HepG2 (cell line): ENCODE measurements at regions not wholly inside any gene's neighbourhood (a gene's known extent, or its start where the extent isn't known, plus 50 kb on each side); places are given as distances from the start of the nearest gene placed in this dataset.
A peak's percentile ranks its signal among the peaks of the same experiment; 100 is the strongest.

ENCODE experiments used
- ATAC-seq: fragments of 200-7000 bp; cut with Tn5 transposase; 3 replicates; pipeline ENCODE4 v1.9.1; 2020; ENCODE audit warnings: mild to moderate bottlenecking, moderate library complexity
- BruUV-seq: library from RNA; stranded (reverse); fragments of 400-500 nt; replicated peaks from 2 replicates; lab custom pipeline; 2021; lab: Mats Ljungman, UMichigan
- CTCF ChIA-PET: fragments of 300-600 bp; formaldehyde crosslinking; extraction: SDS; loops from one replicate; lab custom pipeline; 2021; ENCODE audit warnings: low total read pairs, inconsistent platforms, low intra/inter-chr PET ratio; lab: Yijun Ruan, JAX
- POLR2A ChIA-PET: fragments of 350-600 bp; sonication (Branson Sonifier 250); formaldehyde crosslinking; loops from one replicate; lab custom pipeline; 2020; ENCODE audit warnings: antibody characterized with exemption, inconsistent platforms; lab: Yijun Ruan, JAX
- DNase-seq: peaks from one replicate; pipeline ENCODE4 v3.0.0-alpha.2; 2015; ENCODE audit warnings: low spot score
- FAIRE-seq: peaks from 3 replicates; lab custom pipeline; 2011; peaks lifted over from hg19 to GRCh38; lab: Jason Lieb, UNC
- H2AFZ ChIP-seq: one replicate; pipeline ENCODE4 v1.6.1; 2011; ENCODE audit warnings: low read length, inconsistent platforms
- H3K27ac ChIP-seq: fragments of 300-600 bp; 3 replicates; pipeline ENCODE4 v1.8.0; 2011; ENCODE audit warnings: mixed run types, mild to moderate bottlenecking, mixed read lengths, low read length, inconsistent platforms; ENCODE audit not compliant: insufficient read depth; ENCODE audit errors: extremely low read length
- H3K27me3 ChIP-seq, 2 experiments: fragments of 200-600 bp in 1 of 2; 2 replicates in 1 of 2; 3 replicates in 1 of 2; pipeline versions ENCODE4 v1.6.0 to v1.8.0; 2011; ENCODE audit warnings: low read length in 2 of 2, mild to moderate bottlenecking in 2 of 2, moderate library complexity in 2 of 2, inconsistent platforms in 1 of 2; ENCODE audit not compliant: insufficient read depth in 2 of 2, control insufficient read depth in 1 of 2
- H3K36me3 ChIP-seq, 2 experiments: fragments of 200-600 bp in 1 of 2; replicated peaks in 1 of 2; 2 replicates in 1 of 2; 3 replicates in 1 of 2; pipeline versions ENCODE4 v1.5.1 to v1.8.0; 2011; ENCODE audit warnings: low read length in 2 of 2, inconsistent platforms in 1 of 2; ENCODE audit not compliant: insufficient read depth in 2 of 2, control insufficient read depth in 1 of 2
- H3K4me1 ChIP-seq: 2 replicates; pipeline ENCODE4 v1.5.1; 2012; ENCODE audit warnings: low read length, inconsistent platforms; ENCODE audit not compliant: insufficient read depth
- H3K4me2 ChIP-seq: 2 replicates; pipeline ENCODE4 v1.6.0; 2011; ENCODE audit warnings: low read depth, low read length, inconsistent platforms
- H3K4me3 ChIP-seq, 3 experiments: fragments of 200-600 bp in 1 of 3; sonication (generic), shearing (Covaris generic) in 1 of 3; replicated peaks in 1 of 3; 2 replicates each; pipeline ENCODE4 v1.5.1; 2011 to 2016; ENCODE audit warnings: low read length in 3 of 3, inconsistent platforms in 2 of 3, low read depth in 2 of 3, mild to moderate bottlenecking in 2 of 3, control low read depth in 1 of 3, mixed read lengths in 1 of 3; ENCODE audit not compliant: insufficient read depth in 1 of 3
- H3K79me2 ChIP-seq: one replicate; pipeline ENCODE4 v1.6.1; 2011; ENCODE audit warnings: low read length, inconsistent platforms; ENCODE audit not compliant: insufficient read depth
- H3K9ac ChIP-seq: 2 replicates; pipeline ENCODE4 v1.6.0; 2011; ENCODE audit warnings: mild to moderate bottlenecking, low read depth, low read length, inconsistent platforms; ENCODE audit not compliant: insufficient read depth
- H3K9me3 ChIP-seq: 2 replicates; pipeline ENCODE4 v1.5.1; 2012; ENCODE audit warnings: mild to moderate bottlenecking, low read length
- H4K20me1 ChIP-seq: 2 replicates; pipeline ENCODE4 v1.6.0; 2011; ENCODE audit warnings: inconsistent platforms, mild to moderate bottlenecking, low read length, moderate library complexity; ENCODE audit not compliant: insufficient read depth
- CCDC6 ChIP-seq: sonication (generic); formaldehyde crosslinking; IDR thresholded peaks from 2 replicates; pipeline ENCODE4 v1.8.1; 2022; ENCODE audit warnings: mild to moderate bottlenecking, missing genetic modification reagents, moderate library complexity
- MED1 ChIP-seq: sonication (generic); formaldehyde crosslinking; IDR thresholded peaks from 2 replicates; pipeline ENCODE4 v1.4.0; 2020; ENCODE audit warnings: missing genetic modification reagents
- RAD21 ChIP-seq: fragments of 450-650 bp; formaldehyde crosslinking; IDR thresholded peaks from 2 replicates; pipeline ENCODE4 v1.5.0; 2020; ENCODE audit warnings: mild to moderate bottlenecking
- ZFAT ChIP-seq: sonication (generic); formaldehyde crosslinking; conservative IDR thresholded peaks from 2 replicates; pipeline ENCODE4 v1.8.1; 2023; ENCODE audit warnings: missing genetic modification reagents, inconsistent platforms
- ZNF670 ChIP-seq: sonication (generic); formaldehyde crosslinking; IDR thresholded peaks from 2 replicates; pipeline ENCODE4 v1.8.0; 2022; ENCODE audit warnings: mild to moderate bottlenecking, missing genetic modification reagents, borderline replicate concordance
- WGBS: methylation state at CpG from one replicate; pipeline ENCODE4 v1.1.6; 2017; ENCODE audit warnings: low lambda C conversion rate; 5-methylcytosine and 5-hydroxymethylcytosine counted together
- in situ Hi-C: cut with HindIII; loops from 2 replicates; pipeline ENCODE4 v1.10.0; 2017; ENCODE audit warnings: low pct_unique_long_range_greater_than_20kb; ENCODE audit not compliant: extremely low pct_ligation_motif_present
- intact Hi-C: fragments of 100-400 bp; cut with micrococcal nuclease; formaldehyde crosslinking; loops from one replicate; pipeline ENCODE4 v1.10.0; 2022; ENCODE audit not compliant: unreplicated experiment
- TF ChIP-seq, protein P1 (sequence below): sonication (generic); formaldehyde crosslinking; IDR thresholded peaks from 2 replicates; pipeline ENCODE4 v1.5.0; 2020; ENCODE audit warnings: mild to moderate bottlenecking, missing genetic modification reagents
- TF ChIP-seq, protein P2 (sequence below): IDR thresholded peaks from 2 replicates; pipeline ENCODE4 v1.6.1; 2016; ENCODE audit warnings: control low read depth
- TF ChIP-seq, protein P3 (sequence below): sonication (generic); formaldehyde crosslinking; IDR thresholded peaks from 2 replicates; pipeline ENCODE4 v1.5.1; 2020; ENCODE audit warnings: mild to moderate bottlenecking, missing genetic modification reagents, borderline replicate concordance

DNA sequence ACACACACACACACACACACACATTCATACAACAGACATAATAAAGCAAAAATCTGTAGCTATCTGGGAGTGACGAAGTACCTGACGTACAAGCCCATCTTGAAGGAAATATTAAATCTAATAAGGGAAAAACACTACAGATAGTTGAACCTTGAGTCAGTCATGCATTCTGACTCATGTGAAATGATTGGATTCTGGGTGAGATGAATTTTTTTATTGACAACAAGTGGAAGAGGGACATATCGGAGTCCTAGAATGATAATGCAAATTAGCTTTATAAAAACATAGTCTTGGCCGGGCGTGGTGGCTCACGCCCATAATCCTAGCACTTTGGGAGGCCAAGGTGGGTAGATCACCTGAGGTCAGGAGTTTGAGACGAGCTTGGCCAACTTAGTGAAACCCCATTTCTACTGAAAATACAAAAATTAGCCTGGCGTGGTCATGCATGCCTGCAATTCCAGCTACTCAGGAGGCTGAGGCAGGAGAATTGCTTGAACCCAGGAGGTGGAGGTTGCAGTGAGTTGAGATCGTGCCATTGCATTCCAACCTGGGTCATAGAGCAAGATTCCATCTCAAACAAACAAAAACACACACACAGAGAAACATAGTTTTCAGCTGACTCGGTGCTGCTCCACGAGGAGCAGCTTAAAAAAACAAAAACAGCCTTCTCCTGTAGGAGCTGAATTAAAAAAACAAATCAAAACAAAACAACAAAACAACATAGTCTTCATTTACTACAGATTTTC lies 154.4 kb upstream of the MKLN1 start:
- FAIRE-seq: no peak
- Histone ChIP-seq H4K20me1 (no peaks in the 10 kb centered on the region), H3K27me3 (0 out of 5 replicates have a peak, but pooled peaks cover 0 to 3% of the 10 kb centered on the region in 2 experiments), H2AFZ (no peak overlapping the region), H3K27ac (no peak overlapping the region), H3K4me1 (0 out of 2 replicates have a peak, but pooled peaks cover 4% of the 10 kb centered on the region), H3K79me2 (no peaks in the 10 kb centered on the region), H3K36me3 (no peaks in the 10 kb centered on the region), H3K9me3 (no peaks in the 10 kb centered on the region)
- intact Hi-C loops: no loop called here
- POLR2A ChIA-PET: no interaction called here
- 61% methylated on average over 11 of the region's 11 CpGs for WGBS
- ATAC-seq: no peak
- BruUV-seq: no TSS peak
- no peak for TF ChIP-seq CCDC6
- TF ChIP-seq, protein P1, sequence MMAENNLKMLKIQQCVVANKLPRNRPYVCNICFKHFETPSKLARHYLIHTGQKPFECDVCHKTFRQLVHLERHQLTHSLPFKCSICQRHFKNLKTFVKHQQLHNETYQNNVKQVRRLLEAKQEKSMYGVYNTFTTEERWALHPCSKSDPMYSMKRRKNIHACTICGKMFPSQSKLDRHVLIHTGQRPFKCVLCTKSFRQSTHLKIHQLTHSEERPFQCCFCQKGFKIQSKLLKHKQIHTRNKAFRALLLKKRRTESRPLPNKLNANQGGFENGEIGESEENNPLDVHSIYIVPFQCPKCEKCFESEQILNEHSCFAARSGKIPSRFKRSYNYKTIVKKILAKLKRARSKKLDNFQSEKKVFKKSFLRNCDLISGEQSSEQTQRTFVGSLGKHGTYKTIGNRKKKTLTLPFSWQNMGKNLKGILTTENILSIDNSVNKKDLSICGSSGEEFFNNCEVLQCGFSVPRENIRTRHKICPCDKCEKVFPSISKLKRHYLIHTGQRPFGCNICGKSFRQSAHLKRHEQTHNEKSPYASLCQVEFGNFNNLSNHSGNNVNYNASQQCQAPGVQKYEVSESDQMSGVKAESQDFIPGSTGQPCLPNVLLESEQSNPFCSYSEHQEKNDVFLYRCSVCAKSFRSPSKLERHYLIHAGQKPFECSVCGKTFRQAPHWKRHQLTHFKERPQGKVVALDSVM: peak; percentile 57; the same call in 1 of the 2 replicates
- no peak for TF ChIP-seq ZFAT (CRISPR knock-in tag)
- TF ChIP-seq, all 625 proteins: peak for 1
- Histone ChIP-seq H3K9ac (no peak overlapping the region), H3K4me3 (no peak overlapping the region), H3K4me2 (no peak overlapping the region)
- in situ Hi-C loops: no loop called here
- DNase-seq: no peak
- CTCF ChIA-PET: no interaction called here

DNA sequence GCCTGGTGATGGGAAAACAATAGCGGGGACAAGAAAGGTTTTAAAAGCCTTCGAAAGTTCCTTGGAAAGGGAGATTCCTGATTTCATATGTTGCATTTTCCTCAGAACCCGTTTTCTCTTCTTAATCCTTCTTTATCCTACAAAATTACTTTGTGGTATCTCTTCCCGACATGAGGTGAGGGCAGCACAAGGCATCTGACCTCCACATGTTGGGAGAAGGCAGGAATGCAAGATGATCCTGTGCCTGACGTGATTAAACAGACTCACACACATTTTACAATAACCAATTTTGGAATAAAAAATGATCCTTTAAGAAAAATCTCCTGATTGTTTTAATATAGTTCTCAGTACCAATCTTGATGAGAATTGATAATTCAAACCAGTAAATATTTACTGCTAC lies 153.3 kb upstream of the MKLN1 start:
- no peak for FAIRE-seq
- no peak overlapping the region for H3K4me2 ChIP-seq
- TF ChIP-seq MED1 (no peak), RAD21 (CRISPR knock-in tag) (no peak), ZNF670 (no peak)
- TF ChIP-seq, protein P2, sequence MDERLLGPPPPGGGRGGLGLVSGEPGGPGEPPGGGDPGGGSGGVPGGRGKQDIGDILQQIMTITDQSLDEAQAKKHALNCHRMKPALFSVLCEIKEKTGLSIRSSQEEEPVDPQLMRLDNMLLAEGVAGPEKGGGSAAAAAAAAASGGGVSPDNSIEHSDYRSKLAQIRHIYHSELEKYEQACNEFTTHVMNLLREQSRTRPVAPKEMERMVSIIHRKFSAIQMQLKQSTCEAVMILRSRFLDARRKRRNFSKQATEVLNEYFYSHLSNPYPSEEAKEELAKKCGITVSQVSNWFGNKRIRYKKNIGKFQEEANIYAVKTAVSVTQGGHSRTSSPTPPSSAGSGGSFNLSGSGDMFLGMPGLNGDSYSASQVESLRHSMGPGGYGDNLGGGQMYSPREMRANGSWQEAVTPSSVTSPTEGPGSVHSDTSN: no peak
- TF ChIP-seq, protein P3, sequence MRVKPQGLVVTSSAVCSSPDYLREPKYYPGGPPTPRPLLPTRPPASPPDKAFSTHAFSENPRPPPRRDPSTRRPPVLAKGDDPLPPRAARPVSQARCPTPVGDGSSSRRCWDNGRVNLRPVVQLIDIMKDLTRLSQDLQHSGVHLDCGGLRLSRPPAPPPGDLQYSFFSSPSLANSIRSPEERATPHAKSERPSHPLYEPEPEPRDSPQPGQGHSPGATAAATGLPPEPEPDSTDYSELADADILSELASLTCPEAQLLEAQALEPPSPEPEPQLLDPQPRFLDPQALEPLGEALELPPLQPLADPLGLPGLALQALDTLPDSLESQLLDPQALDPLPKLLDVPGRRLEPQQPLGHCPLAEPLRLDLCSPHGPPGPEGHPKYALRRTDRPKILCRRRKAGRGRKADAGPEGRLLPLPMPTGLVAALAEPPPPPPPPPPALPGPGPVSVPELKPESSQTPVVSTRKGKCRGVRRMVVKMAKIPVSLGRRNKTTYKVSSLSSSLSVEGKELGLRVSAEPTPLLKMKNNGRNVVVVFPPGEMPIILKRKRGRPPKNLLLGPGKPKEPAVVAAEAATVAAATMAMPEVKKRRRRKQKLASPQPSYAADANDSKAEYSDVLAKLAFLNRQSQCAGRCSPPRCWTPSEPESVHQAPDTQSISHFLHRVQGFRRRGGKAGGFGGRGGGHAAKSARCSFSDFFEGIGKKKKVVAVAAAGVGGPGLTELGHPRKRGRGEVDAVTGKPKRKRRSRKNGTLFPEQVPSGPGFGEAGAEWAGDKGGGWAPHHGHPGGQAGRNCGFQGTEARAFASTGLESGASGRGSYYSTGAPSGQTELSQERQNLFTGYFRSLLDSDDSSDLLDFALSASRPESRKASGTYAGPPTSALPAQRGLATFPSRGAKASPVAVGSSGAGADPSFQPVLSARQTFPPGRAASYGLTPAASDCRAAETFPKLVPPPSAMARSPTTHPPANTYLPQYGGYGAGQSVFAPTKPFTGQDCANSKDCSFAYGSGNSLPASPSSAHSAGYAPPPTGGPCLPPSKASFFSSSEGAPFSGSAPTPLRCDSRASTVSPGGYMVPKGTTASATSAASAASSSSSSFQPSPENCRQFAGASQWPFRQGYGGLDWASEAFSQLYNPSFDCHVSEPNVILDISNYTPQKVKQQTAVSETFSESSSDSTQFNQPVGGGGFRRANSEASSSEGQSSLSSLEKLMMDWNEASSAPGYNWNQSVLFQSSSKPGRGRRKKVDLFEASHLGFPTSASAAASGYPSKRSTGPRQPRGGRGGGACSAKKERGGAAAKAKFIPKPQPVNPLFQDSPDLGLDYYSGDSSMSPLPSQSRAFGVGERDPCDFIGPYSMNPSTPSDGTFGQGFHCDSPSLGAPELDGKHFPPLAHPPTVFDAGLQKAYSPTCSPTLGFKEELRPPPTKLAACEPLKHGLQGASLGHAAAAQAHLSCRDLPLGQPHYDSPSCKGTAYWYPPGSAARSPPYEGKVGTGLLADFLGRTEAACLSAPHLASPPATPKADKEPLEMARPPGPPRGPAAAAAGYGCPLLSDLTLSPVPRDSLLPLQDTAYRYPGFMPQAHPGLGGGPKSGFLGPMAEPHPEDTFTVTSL (CRISPR knock-in tag): no peak

More for the DNA sequence above, 153.3 kb upstream of the MKLN1 start:
- Histone ChIP-seq H3K79me2 (no peaks in the 10 kb centered on the region), H3K4me3 (no peak overlapping the region), H3K27me3 (0 out of 5 replicates have a peak, but pooled peaks cover 0 to 3% of the 10 kb centered on the region in 2 experiments), H3K27ac (no peak overlapping the region), H3K4me1 (0 out of 2 replicates have a peak, but pooled peaks cover 4% of the 10 kb centered on the region), H3K9ac (no peak overlapping the region), H3K9me3 (no peaks in the 10 kb centered on the region), H3K36me3 (no peaks in the 10 kb centered on the region), H2AFZ (no peak overlapping the region), H4K20me1 (no peaks in the 10 kb centered on the region)
- 39% methylated on average over 5 of the region's 5 CpGs for WGBS
- BruUV-seq: no TSS peak
- intact Hi-C loops: no loop called here
- in situ Hi-C loops: no loop called here
- POLR2A ChIA-PET: no interaction called here
- CTCF ChIA-PET: no interaction called here
- no peak for DNase-seq
- no peak for ATAC-seq
